GM19468 (cell line): ENCODE measurements at regions not wholly inside any gene's neighbourhood (a gene's known extent, or its start where the extent isn't known, plus 50 kb on each side); places are given as distances from the start of the nearest gene placed in this dataset.
A peak's percentile ranks its signal among the peaks of the same experiment; 100 is the strongest.

ENCODE experiments used
- ATAC-seq: cut with Tn5 transposase; IDR thresholded peaks from one replicate; pipeline ENCODE4 v1.9.1; 2021; ENCODE audit warnings: mild to moderate bottlenecking, moderate library complexity, moderate number of reproducible peaks; ENCODE audit not compliant: unreplicated experiment; ENCODE audit errors: extremely low read depth

DNA sequence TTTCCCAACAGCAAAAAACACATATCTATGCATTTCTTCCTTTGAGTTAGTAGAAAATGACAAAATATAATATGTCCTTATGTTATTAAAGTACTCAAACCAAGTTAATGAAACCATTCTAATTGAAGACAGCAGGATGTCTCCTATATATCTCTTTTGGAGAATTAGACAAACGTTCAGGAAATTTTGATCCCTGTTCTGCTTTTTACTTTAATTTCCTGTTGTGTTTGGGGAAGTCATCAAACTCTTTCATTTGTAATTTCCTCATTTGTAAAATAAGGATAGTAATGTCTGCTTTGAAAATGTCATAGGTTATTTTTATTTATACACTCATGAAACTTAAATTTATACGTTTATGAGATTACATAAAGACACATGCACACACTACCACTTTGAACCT, 281.8 kb upstream of the ANO5 start:
- no peak for ATAC-seq

DNA sequence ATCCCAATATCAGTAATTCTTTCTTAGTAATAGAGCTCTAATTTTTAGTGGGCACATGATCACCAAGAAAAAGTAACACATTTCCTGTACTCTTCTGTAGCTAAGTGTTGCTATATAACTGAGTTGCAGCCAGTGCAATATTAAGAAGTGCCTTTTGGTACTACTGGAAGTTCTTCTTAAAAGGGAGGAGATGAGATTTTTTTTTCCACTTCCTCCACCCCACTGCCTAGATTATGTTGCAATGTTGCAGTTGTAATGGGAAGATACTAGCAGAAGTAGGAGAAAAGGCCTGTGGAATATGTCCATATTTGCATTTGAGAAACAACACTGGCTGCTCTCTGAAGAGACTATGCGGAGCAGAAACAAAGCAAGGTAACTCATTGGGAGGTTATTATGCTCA, 280.6 kb upstream of the ANO5 start:
- ATAC-seq = no peak

DNA sequence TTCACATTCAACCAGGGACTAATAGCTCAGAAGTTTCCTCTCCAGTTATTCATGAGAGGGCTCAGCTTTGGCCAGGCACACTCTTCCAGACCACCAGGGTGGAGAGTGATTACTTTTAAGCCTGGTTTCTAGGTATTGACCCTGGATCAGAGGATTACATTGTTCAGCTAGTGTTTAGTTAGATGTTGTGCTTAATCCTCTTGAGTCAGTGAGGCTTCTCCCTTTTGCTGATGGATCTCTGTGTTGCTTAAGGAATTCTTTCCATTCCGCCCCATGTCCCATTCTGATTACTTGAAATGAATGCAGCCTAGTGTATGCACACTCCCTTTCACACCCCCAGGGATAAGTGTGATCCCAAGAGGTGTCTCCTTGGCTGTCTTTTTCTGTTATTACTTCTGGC, 271.7 kb upstream of the ANO5 start:
- no peak for ATAC-seq

DNA sequence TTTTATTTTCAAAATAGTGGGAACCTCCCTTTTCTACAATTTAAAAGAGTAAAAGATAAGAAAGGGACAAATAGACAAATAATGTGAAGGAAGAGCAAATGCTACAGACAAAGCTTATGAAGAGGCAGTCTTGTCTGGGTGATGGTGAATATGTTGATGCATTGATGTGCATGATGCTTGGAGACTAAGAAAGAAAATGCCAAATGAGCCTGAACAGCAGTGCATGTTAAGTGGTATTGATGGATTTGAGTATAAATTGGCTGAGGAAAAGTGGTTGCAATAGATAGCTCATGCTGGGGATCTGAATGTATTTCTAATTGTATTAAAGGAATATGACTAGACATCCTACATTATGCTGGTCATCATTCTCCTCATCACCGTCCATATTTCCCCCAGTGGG, 268.6 kb upstream of the ANO5 start:
- no peak for ATAC-seq

DNA sequence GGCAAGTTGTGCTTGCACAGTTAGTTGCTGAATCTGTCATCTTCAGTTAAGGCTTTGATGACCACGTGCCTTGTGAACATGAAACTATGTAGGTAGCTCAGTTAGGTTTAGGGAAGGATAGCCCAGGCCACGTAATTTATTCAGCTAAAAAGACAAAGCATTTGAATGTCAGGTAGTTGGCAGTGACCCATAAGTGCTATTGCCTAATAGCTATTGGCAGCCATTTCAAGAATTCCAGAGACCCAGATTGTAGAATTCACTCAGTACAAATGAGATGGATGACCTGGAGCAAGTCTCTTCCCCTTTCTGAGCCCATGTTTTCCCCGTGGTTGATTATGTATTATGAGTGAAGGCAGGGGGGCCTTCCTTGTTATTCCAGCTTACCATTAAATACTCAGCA, 265.3 kb upstream of the ANO5 start:
- no peak for ATAC-seq

DNA sequence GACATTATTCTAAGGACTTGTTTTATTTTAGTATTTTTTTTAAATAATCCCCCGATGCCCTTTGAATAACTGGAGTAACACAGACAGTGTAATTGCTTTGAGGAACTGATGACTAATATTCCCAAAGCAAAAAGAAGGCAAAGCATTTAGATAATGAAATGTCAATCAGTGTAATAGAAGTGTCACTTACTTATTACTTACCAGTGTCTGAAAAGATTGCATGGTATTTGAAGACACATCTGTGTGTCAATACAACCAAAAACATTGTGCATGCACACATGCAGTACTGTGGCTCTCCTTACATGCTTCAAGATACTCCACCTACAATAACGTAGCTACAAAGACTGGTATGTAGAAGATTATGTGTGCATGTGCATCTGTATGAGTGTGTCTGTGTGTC, 264.0 kb upstream of the ANO5 start:
- ATAC-seq = no peak

DNA sequence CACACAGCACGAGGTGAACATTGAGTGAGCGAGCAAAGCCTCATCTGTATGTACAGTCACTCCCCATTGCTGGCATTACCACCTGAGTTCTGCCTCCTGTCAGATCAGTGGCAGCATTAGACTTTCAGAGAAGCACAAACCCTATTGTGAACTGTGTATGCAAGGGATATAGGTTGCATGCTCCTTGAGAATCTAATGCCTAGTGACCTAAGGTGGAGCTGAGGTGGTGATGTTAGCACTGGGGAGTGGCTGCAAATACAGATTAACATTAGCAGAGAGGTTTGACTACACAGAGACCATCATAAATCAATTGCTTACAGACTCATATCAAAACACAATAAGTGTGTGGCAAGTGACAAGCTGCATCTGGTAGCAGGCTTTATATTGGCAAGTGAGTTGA, 262.5 kb upstream of the ANO5 start:
- no peak for ATAC-seq

DNA sequence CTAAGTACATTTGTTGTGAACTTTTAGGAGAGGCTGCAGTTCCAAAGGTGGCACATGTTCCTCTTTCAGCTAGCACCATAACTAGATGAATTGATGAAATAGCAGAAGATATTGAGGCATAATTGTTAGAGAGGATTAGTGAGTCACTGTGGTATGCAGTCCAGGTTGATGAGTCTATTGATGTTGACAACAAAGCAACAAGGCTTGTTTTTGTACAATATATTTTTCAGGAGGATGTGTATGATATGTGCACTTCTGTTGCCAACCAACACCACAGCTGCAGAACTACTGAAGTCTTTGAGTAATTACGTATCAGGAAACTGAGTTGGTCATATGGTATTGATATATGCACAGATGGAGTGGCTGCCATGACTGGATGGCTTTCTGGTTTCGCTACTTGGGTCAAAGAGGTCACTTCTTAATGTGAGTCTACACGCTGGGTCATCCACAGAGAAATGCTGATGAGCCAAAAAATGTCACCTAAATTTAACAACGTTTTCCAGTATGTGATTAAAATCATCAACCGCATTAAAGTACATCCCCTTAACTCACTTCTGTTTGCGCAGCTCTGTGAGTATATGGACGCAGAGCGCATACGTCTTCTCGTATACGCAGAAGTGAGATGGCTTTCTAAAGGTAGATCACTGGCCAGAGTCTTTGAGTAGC, 261.3 kb upstream of the ANO5 start:
- ATAC-seq = no peak

DNA sequence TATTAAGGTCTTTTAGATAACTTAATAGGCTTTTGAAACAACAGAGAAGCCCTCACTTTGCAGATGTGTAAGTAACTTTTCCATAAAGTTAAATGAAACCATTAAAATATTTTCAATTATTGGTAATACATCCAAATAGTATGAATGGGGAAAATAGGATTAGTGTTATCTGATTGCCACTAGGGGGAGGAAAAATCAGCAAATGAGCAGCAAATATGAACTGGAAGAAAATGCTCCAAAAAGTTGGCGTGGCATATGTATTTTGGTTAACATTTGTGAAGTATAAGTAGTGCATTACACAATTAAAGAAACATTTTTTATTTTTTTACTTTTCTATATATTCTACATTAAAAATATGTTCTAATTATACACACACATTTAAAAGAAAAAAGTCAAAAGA, 259.8 kb upstream of the ANO5 start:
- no peak for ATAC-seq

DNA sequence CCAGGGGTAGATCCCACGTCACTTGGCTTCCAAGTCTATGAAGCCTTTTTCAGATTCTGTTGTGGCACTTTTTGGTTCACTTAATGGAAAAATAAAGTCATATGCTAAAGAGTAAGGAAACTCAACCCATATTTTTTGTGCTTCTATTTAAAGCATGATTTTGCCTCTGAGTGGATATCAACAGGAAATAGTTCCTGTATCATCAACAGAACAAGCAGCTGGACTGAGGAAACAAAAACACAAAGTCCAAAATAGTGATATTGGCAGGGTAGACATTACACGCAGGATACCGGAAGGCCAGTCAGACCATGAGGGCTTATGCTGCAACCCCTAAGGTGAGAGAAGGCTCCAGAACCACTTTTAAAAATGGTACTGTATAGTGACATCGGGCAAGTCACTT, 248.3 kb upstream of the ANO5 start:
- ATAC-seq = no peak

DNA sequence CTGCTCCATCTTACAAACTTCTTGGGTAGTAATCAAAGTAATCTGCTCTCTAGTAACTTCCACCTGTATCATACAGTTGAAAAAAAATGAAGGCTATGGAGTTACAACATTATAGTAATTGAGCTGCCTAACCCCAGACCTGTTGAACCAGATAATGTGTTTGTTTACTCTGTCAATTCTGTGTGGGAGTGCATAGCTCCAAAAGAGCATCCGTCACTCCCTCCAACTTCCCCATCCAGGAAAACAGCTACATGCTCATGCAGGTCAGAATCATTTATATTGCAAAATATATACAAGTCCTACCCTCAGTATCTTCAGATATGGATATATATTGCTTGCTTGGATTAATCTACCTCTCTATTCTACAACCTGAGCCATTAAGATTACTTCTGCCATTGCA, 244.0 kb upstream of the ANO5 start:
- no peak for ATAC-seq

DNA sequence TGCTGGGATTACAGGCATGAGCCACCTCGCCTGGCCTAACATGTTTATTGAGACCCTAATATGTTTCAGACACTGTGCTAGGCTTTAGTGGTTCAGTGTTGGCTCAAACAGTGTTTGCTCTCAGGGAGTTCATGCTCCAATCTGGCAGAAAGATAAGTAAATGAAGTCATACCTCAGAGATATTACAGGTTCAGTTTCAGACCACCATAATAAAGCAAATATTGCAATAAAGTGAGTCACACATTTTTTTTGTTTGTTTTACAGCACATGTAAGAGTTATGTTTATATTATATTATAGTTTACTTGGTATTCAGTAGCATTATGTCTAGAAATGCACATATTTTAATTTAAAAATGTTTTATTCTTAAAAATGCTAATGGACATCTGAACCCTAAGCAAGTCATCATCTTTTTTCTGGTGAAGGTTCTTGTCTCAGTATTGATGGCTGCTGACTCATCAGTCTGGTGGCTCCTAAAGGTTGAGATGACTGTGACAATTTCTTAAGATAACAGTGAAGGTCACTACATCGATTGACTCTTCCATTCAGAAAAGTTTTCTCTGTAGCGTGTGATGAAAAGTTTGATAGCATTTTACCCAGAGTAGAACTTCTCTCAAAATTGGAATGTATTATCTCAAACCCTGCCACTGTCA, 243.0 kb upstream of the ANO5 start:
- ATAC-seq = no peak

DNA sequence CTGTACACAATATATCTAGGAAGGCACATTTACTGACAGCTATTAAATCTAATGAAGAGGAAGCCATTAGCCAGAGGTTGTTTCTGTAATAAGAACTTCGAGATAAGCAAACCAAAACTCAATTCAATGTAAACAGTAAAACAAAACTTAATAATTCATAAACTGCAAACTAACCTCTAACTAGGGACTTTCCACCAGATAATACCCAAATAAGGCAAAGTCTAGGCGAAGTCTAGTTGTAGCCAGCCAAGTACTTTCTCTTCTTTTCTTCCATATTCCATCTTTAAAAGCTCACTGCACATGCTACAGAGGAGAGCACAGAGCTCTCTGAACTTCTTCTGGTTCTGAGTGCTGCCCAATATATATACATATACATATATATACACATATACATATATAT, 229.9 kb upstream of the ANO5 start:
- peak; percentile 34 for ATAC-seq

DNA sequence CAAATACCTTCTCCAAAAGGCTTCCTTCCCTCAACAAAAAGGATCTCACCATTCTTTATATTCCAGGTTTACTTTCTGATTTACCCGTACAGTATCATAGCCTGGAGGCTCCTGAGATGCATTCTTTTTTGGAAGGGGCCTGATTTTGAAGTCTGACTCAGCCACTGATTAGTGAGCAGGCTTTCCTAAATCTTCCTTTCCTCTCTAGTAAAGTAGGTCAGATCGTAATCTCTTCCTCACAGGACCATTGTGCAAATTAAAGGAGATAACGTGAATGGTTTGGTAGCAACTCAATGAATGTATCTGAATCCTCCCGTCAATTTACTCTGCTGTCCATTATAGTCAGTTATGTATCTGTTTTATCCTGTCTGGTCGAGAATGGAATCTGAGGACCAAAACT, 227.7 kb upstream of the ANO5 start:
- ATAC-seq = no peak

DNA sequence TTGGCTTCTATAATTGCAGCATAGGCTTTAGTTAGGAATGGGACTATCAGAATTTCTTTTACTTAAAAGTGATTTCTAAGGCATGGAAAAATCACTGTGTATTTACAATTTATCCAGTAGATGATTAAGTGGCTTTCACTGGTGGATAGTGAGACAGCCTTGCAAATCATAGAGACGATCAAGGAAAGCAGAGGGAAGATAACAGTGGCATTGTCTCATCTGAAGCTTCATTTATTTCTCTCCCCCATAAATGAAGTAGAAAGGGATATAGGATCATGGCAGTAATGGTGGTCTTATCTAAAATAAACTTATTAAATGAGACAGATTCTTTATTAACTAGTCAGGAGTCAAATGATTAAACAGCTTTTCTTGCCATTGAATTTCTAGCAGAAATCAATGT, 224.2 kb upstream of the ANO5 start:
- ATAC-seq = no peak

DNA sequence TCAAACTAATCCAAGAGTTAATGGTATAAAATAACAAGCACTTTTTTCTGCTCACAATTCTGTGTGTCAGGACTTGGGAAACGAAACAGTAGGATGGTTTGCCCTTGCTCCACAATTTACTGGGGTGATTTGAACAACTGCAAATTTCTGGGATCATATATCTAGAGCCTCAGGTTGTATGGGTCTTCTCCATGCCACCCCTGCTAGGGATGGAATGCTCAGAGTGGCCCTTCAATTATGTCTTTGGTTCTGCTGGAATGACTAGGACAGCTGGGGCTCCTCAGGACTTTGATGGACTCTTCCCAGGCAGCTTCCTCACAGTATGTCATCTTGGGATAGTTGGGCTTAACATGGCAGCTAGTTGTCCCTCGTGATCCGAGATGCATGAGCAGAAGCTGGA, 223.0 kb upstream of the ANO5 start:
- no peak for ATAC-seq

DNA sequence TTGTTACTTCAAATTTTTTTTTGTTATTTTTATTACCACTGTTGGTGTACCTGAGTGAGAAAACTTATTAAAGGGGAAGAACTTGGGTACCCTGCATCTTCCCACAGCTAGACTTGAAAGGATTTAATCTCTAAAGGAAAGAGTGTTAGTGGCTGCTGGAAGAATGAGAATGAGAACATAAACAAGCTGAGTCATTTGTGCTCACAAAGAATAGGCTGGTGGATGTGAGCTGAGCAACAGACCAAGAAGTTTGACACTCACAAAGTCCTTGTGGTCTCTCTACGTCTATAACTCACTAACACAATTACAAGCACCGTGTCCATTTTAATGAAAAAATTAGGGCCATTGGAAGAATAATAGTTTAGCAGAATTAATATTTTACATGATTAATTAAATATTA, 217.6 kb upstream of the ANO5 start:
- ATAC-seq = no peak

DNA sequence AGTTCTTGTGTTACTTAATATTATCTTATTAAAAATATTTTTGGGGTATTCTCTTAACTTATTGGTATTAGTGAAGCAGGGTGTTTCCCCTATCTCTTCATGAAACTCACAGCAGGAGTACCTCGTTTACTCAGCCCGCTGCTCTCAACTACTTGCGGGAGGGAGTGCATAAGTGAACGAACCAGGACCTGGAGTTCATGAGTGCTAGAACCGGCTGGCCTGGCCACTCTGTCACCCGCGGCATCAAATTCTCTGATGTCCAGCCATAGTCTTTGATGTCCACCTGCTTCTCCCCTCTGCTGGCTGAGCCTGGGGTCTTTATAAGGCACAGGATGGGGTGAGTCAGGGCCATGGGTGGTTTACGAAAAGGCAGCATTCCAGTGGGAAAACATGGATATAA, 216.7 kb upstream of the ANO5 start:
- ATAC-seq = no peak

DNA sequence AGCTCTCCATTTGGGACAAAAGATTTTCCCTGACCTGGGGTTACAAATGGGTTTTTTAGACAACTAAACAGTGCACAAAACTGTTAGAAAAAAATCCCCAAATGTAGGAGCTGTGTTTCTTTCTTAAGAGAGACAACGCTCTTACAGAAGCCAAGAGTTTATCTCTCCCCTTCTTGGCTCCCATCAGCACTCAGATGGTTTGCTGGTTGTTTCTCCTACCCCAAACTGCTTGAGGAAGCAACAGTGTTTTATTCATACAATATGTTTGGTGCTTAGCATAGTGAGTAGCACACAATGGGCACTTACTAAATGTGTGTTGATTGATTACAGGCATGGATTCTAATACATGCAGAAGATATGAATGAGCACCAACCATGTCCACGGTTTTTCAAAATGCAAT, 209.5 kb upstream of the ANO5 start:
- no peak for ATAC-seq

DNA sequence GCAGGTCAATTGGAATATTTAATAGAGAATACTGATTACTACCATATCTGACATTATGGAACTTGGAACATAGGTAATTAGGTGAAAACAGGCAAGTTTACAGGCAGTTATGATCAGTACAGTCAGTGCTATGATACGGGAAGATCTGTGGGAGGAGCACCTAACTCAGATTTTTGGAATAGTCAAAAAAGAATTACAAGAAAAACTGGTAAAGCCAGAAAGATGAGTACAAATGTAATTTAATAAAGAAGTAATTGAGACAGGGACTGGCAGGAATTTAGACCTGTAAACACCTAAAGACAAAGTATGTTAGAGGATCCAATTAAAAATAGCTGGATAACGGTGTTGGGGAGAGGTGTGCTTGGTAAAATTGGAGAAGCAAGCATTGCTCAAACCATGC, 206.5 kb upstream of the ANO5 start:
- no peak for ATAC-seq

DNA sequence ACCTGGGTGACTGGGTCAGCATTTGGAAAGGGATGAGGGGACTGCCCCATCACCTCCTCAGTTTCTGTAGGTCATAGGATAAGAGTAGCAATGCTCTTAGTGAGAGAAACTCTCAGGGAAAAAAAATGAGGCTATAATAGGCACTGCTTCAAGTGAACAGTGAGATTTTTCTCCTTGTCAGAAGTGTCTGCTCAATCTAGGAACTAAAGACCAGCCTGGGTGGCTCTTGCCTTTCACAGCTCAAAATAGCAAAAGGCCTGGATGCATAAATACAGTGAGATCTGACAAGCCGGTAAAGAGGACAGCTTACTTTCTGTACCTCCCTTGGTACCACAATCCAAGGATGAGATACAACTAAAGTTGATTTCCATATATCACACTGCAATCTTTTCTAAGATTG, 205.6 kb upstream of the ANO5 start:
- no peak for ATAC-seq

DNA sequence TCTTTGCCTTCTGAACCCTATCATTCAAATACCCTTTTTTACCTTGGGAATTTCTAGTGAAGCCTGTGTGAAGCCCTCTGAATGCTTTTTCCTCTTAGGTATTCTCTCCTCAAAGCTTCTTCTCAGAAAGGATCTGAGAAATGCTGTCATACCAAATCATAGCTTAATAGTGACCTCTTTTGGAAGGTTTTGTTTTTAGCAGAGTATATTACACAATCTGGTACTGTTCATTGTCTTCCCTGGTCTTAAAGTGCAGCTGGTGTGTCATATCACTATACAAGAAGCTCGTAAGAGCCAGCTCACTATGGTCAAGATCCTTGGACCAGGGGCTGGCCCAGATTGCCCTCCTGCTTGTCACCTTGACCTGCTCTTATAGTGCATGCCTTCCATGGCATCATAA, 204.4 kb upstream of the ANO5 start:
- no peak for ATAC-seq
